ENCODE measurements at regions not wholly inside any gene's neighbourhood (a gene's known extent, or its start where the extent isn't known, plus 50 kb on each side); places are given as distances from the start of the nearest gene placed in this dataset.
"Not testable (repeated sequence)": the region's sequence is repeated elsewhere in the genome, so short reads cannot be mapped to it uniquely, and the experiment has no call there.

DNA sequence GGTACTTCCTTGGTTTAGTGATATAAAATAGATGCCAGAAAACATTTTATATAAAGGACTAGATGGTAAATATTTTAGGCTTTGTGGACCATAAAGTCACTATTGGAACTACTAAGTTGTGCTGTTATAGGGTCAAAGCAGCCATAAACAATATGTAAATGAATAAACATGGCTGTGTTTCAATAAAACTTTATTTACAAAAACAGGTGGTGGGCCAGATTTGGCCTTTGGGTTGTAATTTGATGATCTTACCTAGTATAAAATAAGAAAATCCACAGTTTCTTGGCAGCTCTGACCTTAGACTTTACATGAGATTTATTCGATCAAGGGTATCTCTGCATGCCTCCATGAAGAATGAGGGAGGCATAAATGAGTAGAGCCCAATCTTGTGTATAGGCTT is 232.0 kb upstream of the PCDH9 start:
- Mint-ChIP-seq H3K36me3 (ENCODE audit: insufficient read depth) (no peaks in the 10 kb centered on the region), H3K27me3 (no peaks in the 10 kb centered on the region), H3K27ac (no peak overlapping the region), H3K9me3 (ENCODE audit: low read depth) (no peaks in the 10 kb centered on the region), H3K4me3 (ENCODE audit: low read depth) (no peak overlapping the region), H3K4me1 (ENCODE audit: low read depth) (no peaks in the 10 kb centered on the region)
- TF ChIP-seq, protein P1, sequence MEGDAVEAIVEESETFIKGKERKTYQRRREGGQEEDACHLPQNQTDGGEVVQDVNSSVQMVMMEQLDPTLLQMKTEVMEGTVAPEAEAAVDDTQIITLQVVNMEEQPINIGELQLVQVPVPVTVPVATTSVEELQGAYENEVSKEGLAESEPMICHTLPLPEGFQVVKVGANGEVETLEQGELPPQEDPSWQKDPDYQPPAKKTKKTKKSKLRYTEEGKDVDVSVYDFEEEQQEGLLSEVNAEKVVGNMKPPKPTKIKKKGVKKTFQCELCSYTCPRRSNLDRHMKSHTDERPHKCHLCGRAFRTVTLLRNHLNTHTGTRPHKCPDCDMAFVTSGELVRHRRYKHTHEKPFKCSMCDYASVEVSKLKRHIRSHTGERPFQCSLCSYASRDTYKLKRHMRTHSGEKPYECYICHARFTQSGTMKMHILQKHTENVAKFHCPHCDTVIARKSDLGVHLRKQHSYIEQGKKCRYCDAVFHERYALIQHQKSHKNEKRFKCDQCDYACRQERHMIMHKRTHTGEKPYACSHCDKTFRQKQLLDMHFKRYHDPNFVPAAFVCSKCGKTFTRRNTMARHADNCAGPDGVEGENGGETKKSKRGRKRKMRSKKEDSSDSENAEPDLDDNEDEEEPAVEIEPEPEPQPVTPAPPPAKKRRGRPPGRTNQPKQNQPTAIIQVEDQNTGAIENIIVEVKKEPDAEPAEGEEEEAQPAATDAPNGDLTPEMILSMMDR (IDR thresholded peaks at IDR 0.05; ENCODE audit: unreplicated experiment) = no peak
- no peak for DNase-seq (ENCODE audit: low spot score, unreplicated experiment)

- DNase-seq (ENCODE audit: low spot score, unreplicated experiment); H3K4me3 Mint-ChIP-seq (ENCODE audit: low read depth); H3K4me1 Mint-ChIP-seq (ENCODE audit: low read depth); H3K27ac Mint-ChIP-seq; H3K36me3 Mint-ChIP-seq (ENCODE audit: insufficient read depth); H3K27me3 Mint-ChIP-seq: not testable (repeated sequence)
- H3K9me3 Mint-ChIP-seq (ENCODE audit: low read depth) = peaks cover 21% of the 10 kb centered on the region
Observed at GRCh38 chr13:67452526-67452925, 222.4 kb upstream of the PCDH9 start.

DNA sequence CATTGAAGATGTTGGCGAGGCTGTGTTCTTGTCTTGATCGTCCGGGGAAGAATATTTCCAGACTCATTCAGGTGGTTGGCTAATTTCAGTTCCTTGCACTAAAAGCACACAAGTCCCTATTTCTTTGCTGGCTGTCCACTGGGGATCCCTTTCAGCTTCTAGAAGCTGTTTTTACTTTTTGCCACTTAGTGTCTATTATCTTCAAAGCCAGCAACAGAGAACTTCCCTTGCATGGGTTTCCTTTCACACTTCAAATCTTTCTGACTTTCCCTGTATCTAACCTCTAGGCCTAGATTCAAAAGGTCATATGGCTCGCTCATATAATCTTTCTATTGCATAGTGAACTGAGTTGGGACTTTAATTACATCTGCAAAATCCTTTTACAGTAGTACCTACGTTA is 215.3 kb upstream of the PCDH9 start:
- DNase-seq (ENCODE audit: low spot score, unreplicated experiment) = no peak
- Mint-ChIP-seq H3K27me3 (no peaks in the 10 kb centered on the region), H3K4me1 (ENCODE audit: low read depth) (no peaks in the 10 kb centered on the region), H3K36me3 (ENCODE audit: insufficient read depth) (no peaks in the 10 kb centered on the region), H3K27ac (no peak overlapping the region), H3K9me3 (ENCODE audit: low read depth) (no peaks in the 10 kb centered on the region), H3K4me3 (ENCODE audit: low read depth) (no peak overlapping the region)
- TF ChIP-seq, protein P1 (IDR thresholded peaks at IDR 0.05; ENCODE audit: unreplicated experiment) = no peak

DNA sequence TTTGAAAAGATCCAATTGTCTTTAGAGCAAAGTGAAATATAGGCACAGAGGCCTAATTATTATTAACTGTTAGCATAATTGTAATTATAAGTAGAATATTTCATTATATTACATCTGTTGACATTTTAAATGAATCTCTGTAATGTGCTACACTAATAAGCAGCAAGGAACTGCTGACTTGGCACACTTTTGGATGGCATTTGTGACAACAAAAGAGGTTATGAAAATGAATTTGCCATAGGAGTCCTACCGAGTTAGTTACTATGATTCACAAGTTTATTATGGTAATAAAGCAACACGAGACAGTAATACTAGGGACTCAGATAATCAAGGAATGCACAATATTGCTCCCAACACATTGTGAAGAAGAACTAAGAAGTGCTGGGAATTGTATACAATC is 213.8 kb upstream of the PCDH9 start:
- H3K9me3 Mint-ChIP-seq (ENCODE audit: low read depth) = no peaks in the 10 kb centered on the region
- no peaks in the 10 kb centered on the region for H3K27me3 Mint-ChIP-seq
- TF ChIP-seq, protein P1 (IDR thresholded peaks at IDR 0.05; ENCODE audit: unreplicated experiment) = no peak
- H3K36me3 Mint-ChIP-seq (ENCODE audit: insufficient read depth) = no peaks in the 10 kb centered on the region
- DNase-seq (ENCODE audit: low spot score, unreplicated experiment) = no peak
- no peak overlapping the region for H3K27ac Mint-ChIP-seq
- no peaks in the 10 kb centered on the region for H3K4me1 Mint-ChIP-seq (ENCODE audit: low read depth)
- H3K4me3 Mint-ChIP-seq (ENCODE audit: low read depth) = no peak overlapping the region

DNA sequence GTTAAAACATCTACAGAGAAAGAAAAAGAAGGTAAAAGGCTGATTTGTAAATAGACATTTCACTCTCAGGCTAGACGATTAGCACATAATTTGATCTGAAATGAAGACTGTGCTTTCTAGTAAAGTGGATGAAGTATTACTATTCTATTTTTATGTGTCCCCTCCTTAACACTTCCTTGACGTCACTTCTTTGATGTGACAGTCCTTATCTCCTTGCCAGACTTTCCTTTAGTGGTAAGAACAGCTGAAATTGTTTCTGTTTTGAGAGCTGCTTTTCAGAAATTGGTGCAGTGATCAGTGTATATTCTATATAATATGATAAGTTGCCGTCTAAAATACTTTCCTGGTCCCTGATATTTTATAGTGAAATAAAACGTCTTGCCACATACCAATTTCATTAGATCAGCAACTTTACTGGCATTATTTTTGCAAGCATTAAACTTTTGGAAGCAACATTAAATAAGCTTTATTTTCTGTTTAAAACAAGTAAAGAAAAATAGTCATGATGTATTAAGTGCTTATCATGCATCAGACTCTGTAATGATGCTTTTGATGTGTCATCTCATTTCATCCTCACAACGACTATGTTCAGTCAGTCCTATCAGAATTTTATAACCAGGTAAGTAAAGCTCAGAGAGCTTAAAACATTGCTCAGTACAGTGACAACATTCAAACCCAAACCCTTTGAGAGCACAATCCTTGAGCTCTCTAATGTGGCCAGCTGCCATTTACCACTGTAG is 210.3 kb upstream of the PCDH9 start:
- Mint-ChIP-seq H3K9me3 (ENCODE audit: low read depth) (no peaks in the 10 kb centered on the region), H3K27me3 (no peaks in the 10 kb centered on the region), H3K36me3 (ENCODE audit: insufficient read depth) (no peaks in the 10 kb centered on the region), H3K4me1 (ENCODE audit: low read depth) (no peaks in the 10 kb centered on the region), H3K27ac (no peak overlapping the region), H3K4me3 (ENCODE audit: low read depth) (no peak overlapping the region)
- TF ChIP-seq, protein P1 (IDR thresholded peaks at IDR 0.05; ENCODE audit: unreplicated experiment) = no peak
- no peak for DNase-seq (ENCODE audit: low spot score, unreplicated experiment)

GRCh38 chr13:67439365-67439764 is 209.2 kb upstream of the PCDH9 start:
- Mint-ChIP-seq H3K36me3 (ENCODE audit: insufficient read depth) (no peaks in the 10 kb centered on the region), H3K27me3 (no peaks in the 10 kb centered on the region), H3K4me1 (ENCODE audit: low read depth) (no peaks in the 10 kb centered on the region), H3K9me3 (ENCODE audit: low read depth) (no peaks in the 10 kb centered on the region), H3K27ac (no peak overlapping the region), H3K4me3 (ENCODE audit: low read depth) (no peak overlapping the region)
- DNase-seq (ENCODE audit: low spot score, unreplicated experiment) = no peak
- TF ChIP-seq, protein P1 (IDR thresholded peaks at IDR 0.05; ENCODE audit: unreplicated experiment) = no peak

All from progenitor cell of endocrine pancreas (in vitro differentiated cells).